ENCODE measurements at regions not wholly inside any gene's neighbourhood (a gene's known extent, or its start where the extent isn't known, plus 50 kb on each side); places are given as distances from the start of the nearest gene placed in this dataset.

GRCh38 chr14:84523746-84524145 is 1006.2 kb upstream of the FLRT2 start:
- Histone ChIP-seq H3K4me1 (ENCODE audit: control insufficient read depth in 1 of 2, insufficient read depth in 2 of 2, low read length in 2 of 2) (no peaks in the 10 kb centered on the region), H2AFZ (ENCODE audit: insufficient read depth, low read depth, low read length, poor library complexity, severe bottlenecking) (no peak overlapping the region), H3K9me3 (replicated peaks in 1 of 2; ENCODE audit: control insufficient read depth in 1 of 2, insufficient read depth in 1 of 2, low read length in 2 of 2) (peaks cover 0 to 11% of the 10 kb centered on the region in 2 donors), H3K36me3 (replicated peaks in 1 of 2; ENCODE audit: control insufficient read depth in 1 of 2, insufficient read depth in 2 of 2, low read length in 2 of 2) (no peaks in the 10 kb centered on the region), H3K27me3 (ENCODE audit: control insufficient read depth in 2 of 2, insufficient read depth in 2 of 2, low read length in 2 of 2) (no peaks in the 10 kb centered on the region), H3K9ac (ENCODE audit: insufficient read depth, low read length, poor library complexity, severe bottlenecking) (no peak overlapping the region), H3K4me3 (replicated peaks in 1 of 3; ENCODE audit: low read depth in 2 of 3, low read length in 3 of 3) (no peak overlapping the region), H3K27ac (ENCODE audit: low read depth in 1 of 2, low read length in 2 of 2) (no peak overlapping the region), H3K79me2 (ENCODE audit: insufficient read depth, low read length) (no peaks in the 10 kb centered on the region), H3K4me2 (replicated peaks; ENCODE audit: extremely low read depth, low read length, poor library complexity, severe bottlenecking) (no peak overlapping the region), H4K20me1 (ENCODE audit: insufficient read depth, low read length) (no peaks in the 10 kb centered on the region)
- no peak overlapping the region for H3K27ac Mint-ChIP-seq
- H3K9me3 Mint-ChIP-seq, result peaks cover 0 to 16% (median 5%) of the 10 kb centered on the region in 7 donors
- TF ChIP-seq CTCF (IDR thresholded peaks at IDR 0.05), result no peak
- no peaks in the 10 kb centered on the region for H3K4me1 Mint-ChIP-seq
- no peak for DNase-seq
- no peaks in the 10 kb centered on the region for H3K27me3 Mint-ChIP-seq (ENCODE audit: low read depth in 3 of 3)
- intact Hi-C loops (cut with micrococcal nuclease), result no loop called here
- H3K36me3 Mint-ChIP-seq, result no peaks in the 10 kb centered on the region
- no CpG with 5 or more reads among the region's 2 CpGs for WGBS (ENCODE audit: insufficient coverage)
- no peak overlapping the region for H3K4me3 Mint-ChIP-seq

- Histone ChIP-seq H3K36me3 (replicated peaks in 1 of 2; ENCODE audit: control insufficient read depth in 1 of 2, insufficient read depth in 2 of 2, low read length in 2 of 2) (no peaks in the 10 kb centered on the region), H3K4me2 (replicated peaks; ENCODE audit: extremely low read depth, low read length, poor library complexity, severe bottlenecking) (no peak overlapping the region), H3K4me3 (replicated peaks in 1 of 3; ENCODE audit: low read depth in 2 of 3, low read length in 3 of 3) (no peak overlapping the region), H3K4me1 (ENCODE audit: control insufficient read depth in 1 of 2, insufficient read depth in 2 of 2, low read length in 2 of 2) (no peaks in the 10 kb centered on the region), H3K79me2 (ENCODE audit: insufficient read depth, low read length) (no peaks in the 10 kb centered on the region), H3K9me3 (replicated peaks in 1 of 2; ENCODE audit: control insufficient read depth in 1 of 2, insufficient read depth in 1 of 2, low read length in 2 of 2) (no peaks in the 10 kb centered on the region), H4K20me1 (ENCODE audit: insufficient read depth, low read length) (no peaks in the 10 kb centered on the region), H2AFZ (ENCODE audit: insufficient read depth, low read depth, low read length, poor library complexity, severe bottlenecking) (no peak overlapping the region), H3K27me3 (ENCODE audit: control insufficient read depth in 2 of 2, insufficient read depth in 2 of 2, low read length in 2 of 2) (no peaks in the 10 kb centered on the region), H3K9ac (ENCODE audit: insufficient read depth, low read length, poor library complexity, severe bottlenecking) (no peak overlapping the region), H3K27ac (ENCODE audit: low read depth in 1 of 2, low read length in 2 of 2) (no peak overlapping the region)
- Mint-ChIP-seq H3K4me1 (no peaks in the 10 kb centered on the region), H3K4me3 (no peak overlapping the region), H3K27me3 (ENCODE audit: low read depth in 3 of 3) (no peaks in the 10 kb centered on the region), H3K9me3 (peaks cover 0 to 9% (median 2%) of the 10 kb centered on the region in 7 donors), H3K36me3 (no peaks in the 10 kb centered on the region), H3K27ac (no peak overlapping the region)
- 44% methylated on average over 3 of the region's 3 CpGs for WGBS (ENCODE audit: insufficient coverage)
- intact Hi-C loops (cut with micrococcal nuclease), result no loop called here
- DNase-seq, result no peak
- no peak for TF ChIP-seq CTCF (IDR thresholded peaks at IDR 0.05)
Observed at GRCh38 chr14:84527706-84528105, 1002.2 kb upstream of the FLRT2 start.

Data from CD14-positive monocyte (primary cell).